HEK293 (cell line): ENCODE measurements at regions not wholly inside any gene's neighbourhood (a gene's known extent, or its start where the extent isn't known, plus 50 kb on each side); places are given as distances from the start of the nearest gene placed in this dataset.

ENCODE experiments used
- CTCF ChIP-seq: fragments of 450-650 bp; formaldehyde crosslinking; IDR thresholded peaks from 2 replicates; pipeline ENCODE4 v1.5.1; 2016; ENCODE audit warnings: missing biosample characterization, missing genetic modification characterization
- EGR2 ChIP-seq: fragments of 450-650 bp; formaldehyde crosslinking; IDR thresholded peaks from 2 replicates; pipeline ENCODE4 v1.5.1; 2016; ENCODE audit warnings: low read depth, missing biosample characterization, missing genetic modification characterization
- MYNN ChIP-seq: fragments of 450-650 bp; formaldehyde crosslinking; IDR thresholded peaks from 2 replicates; pipeline ENCODE4 v1.5.1; 2016; ENCODE audit warnings: missing biosample characterization, missing genetic modification characterization, borderline replicate concordance
- ZBTB8A ChIP-seq: fragments of 450-650 bp; formaldehyde crosslinking; IDR thresholded peaks from 2 replicates; pipeline ENCODE4 v1.5.1; 2016; ENCODE audit warnings: missing biosample characterization, missing genetic modification characterization
- ZNF10 ChIP-seq: fragments of 450-650 bp; formaldehyde crosslinking; IDR thresholded peaks from 2 replicates; pipeline ENCODE4 v1.5.1; 2017; ENCODE audit warnings: missing biosample characterization, missing genetic modification characterization
- ZNF19 ChIP-seq: fragments of 450-650 bp; formaldehyde crosslinking; IDR thresholded peaks from 2 replicates; pipeline ENCODE4; 2016; ENCODE audit warnings: missing biosample characterization, missing genetic modification characterization, low read depth
- ZNF274 ChIP-seq, 2 experiments: fragments of 200-500 bp in 1 of 2; fragments of 450-650 bp in 1 of 2; sonication (Bioruptor generic) in 1 of 2; formaldehyde crosslinking in 1 of 2; IDR thresholded peaks; 2 replicates each; pipeline versions ENCODE4 v1.5.1 to v1.6.1; 2014 to 2016; ENCODE audit warnings: borderline replicate concordance in 1 of 2, inconsistent platforms in 1 of 2, low read length in 1 of 2, missing biosample characterization in 1 of 2, missing genetic modification characterization in 1 of 2
- ZNF518A ChIP-seq: fragments of 450-650 bp; formaldehyde crosslinking; conservative IDR thresholded peaks from 2 replicates; pipeline ENCODE4 v1.5.1; 2016; ENCODE audit warnings: low read depth, missing biosample characterization, missing genetic modification characterization
- ZNF549 ChIP-seq: fragments of 450-650 bp; IDR thresholded peaks from 2 replicates; pipeline ENCODE4 v1.5.1; 2018; ENCODE audit warnings: missing biosample characterization, missing genetic modification characterization, mild to moderate bottlenecking, inconsistent platforms, moderate library complexity
- ZNF76 ChIP-seq: fragments of 450-650 bp; formaldehyde crosslinking; IDR thresholded peaks from 2 replicates; pipeline ENCODE4; 2016; ENCODE audit warnings: low read depth, missing biosample characterization, missing genetic modification characterization, borderline replicate concordance
- ZNF791 ChIP-seq: fragments of 450-650 bp; formaldehyde crosslinking; IDR thresholded peaks from 2 replicates; pipeline ENCODE4 v1.5.1; 2016; ENCODE audit warnings: missing biosample characterization, missing genetic modification characterization
- TF ChIP-seq, protein P1 (sequence below): fragments of 450-650 bp; formaldehyde crosslinking; IDR thresholded peaks from 2 replicates; pipeline ENCODE4 v1.5.1; 2017; ENCODE audit warnings: missing biosample characterization, mild to moderate bottlenecking, missing genetic modification characterization, moderate library complexity
- TF ChIP-seq, protein P2 (sequence below): fragments of 450-650 bp; formaldehyde crosslinking; IDR thresholded peaks from 2 replicates; pipeline ENCODE4 v1.5.1; 2016; ENCODE audit warnings: missing biosample characterization, missing genetic modification characterization
- TF ChIP-seq, protein P3 (sequence below): IDR thresholded peaks from 2 replicates; pipeline ENCODE4 v1.6.1; 2011; ENCODE audit warnings: mild to moderate bottlenecking, low read depth, low read length, borderline replicate concordance

DNA sequence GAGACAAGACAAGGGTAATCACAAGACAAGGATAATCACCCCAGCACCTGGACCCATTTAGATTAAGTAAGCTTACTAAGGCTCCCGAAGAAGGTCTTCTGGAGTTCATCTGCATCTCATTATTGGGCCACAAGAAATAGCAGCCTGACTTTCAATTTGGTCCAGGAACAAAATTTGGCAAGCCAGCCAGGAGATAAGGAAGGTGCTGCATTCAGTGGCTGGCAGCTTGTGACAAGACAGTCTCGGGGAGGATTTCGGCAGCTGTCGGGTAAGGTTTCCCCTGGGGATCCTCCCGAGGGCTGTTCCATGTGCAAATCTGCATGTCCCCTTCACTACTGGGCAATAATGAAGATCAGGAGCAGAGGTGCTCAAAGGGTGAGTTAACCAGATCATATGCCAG is 195.2 kb downstream of the FCRL5 start:
- TF ChIP-seq, protein P1, sequence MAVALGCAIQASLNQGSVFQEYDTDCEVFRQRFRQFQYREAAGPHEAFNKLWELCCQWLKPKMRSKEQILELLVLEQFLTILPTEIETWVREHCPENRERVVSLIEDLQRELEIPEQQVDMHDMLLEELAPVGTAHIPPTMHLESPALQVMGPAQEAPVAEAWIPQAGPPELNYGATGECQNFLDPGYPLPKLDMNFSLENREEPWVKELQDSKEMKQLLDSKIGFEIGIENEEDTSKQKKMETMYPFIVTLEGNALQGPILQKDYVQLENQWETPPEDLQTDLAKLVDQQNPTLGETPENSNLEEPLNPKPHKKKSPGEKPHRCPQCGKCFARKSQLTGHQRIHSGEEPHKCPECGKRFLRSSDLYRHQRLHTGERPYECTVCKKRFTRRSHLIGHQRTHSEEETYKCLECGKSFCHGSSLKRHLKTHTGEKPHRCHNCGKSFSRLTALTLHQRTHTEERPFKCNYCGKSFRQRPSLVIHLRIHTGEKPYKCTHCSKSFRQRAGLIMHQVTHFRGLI (tag by site-specific recombination) = no peak
- TF ChIP-seq MYNN (tag by site-specific recombination) (no peak), CTCF (no peak), ZNF76 (tag by site-specific recombination) (no peak), ZBTB8A (tag by site-specific recombination) (no peak), ZNF10 (no peak), ZNF549 (no peak), EGR2 (tag by site-specific recombination) (no peak), ZNF274 (IDR thresholded peaks at IDR 0.05; ENCODE audit: low read length) (no peak), ZNF274 (tag by site-specific recombination; IDR thresholded peaks at IDR 0.05; ENCODE audit: borderline replicate concordance) (no peak), ZNF19 (tag by site-specific recombination) (no peak), ZNF518A (tag by site-specific recombination) (no peak), ZNF791 (tag by site-specific recombination) (no peak)
- TF ChIP-seq, protein P2, sequence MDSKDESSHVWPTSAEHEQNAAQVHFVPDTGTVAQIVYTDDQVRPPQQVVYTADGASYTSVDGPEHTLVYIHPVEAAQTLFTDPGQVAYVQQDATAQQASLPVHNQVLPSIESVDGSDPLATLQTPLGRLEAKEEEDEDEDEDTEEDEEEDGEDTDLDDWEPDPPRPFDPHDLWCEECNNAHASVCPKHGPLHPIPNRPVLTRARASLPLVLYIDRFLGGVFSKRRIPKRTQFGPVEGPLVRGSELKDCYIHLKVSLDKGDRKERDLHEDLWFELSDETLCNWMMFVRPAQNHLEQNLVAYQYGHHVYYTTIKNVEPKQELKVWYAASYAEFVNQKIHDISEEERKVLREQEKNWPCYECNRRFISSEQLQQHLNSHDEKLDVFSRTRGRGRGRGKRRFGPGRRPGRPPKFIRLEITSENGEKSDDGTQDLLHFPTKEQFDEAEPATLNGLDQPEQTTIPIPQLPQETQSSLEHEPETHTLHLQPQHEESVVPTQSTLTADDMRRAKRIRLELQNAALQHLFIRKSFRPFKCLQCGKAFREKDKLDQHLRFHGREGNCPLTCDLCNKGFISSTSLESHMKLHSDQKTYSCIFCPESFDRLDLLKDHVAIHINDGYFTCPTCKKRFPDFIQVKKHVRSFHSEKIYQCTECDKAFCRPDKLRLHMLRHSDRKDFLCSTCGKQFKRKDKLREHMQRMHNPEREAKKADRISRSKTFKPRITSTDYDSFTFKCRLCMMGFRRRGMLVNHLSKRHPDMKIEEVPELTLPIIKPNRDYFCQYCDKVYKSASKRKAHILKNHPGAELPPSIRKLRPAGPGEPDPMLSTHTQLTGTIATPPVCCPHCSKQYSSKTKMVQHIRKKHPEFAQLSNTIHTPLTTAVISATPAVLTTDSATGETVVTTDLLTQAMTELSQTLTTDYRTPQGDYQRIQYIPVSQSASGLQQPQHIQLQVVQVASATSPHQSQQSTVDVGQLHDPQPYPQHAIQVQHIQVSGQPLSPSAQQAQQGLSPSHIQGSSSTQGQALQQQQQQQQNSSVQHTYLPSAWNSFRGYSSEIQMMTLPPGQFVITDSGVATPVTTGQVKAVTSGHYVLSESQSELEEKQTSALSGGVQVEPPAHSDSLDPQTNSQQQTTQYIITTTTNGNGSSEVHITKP (tag by site-specific recombination) = no peak
- TF ChIP-seq, protein P3, sequence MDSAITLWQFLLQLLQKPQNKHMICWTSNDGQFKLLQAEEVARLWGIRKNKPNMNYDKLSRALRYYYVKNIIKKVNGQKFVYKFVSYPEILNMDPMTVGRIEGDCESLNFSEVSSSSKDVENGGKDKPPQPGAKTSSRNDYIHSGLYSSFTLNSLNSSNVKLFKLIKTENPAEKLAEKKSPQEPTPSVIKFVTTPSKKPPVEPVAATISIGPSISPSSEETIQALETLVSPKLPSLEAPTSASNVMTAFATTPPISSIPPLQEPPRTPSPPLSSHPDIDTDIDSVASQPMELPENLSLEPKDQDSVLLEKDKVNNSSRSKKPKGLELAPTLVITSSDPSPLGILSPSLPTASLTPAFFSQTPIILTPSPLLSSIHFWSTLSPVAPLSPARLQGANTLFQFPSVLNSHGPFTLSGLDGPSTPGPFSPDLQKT = no peak
